HG02943 (cell line): ENCODE measurements at regions not wholly inside any gene's neighbourhood (a gene's known extent, or its start where the extent isn't known, plus 50 kb on each side); places are given as distances from the start of the nearest gene placed in this dataset.
"Not testable (repeated sequence)": the region's sequence is repeated elsewhere in the genome, so short reads cannot be mapped to it uniquely, and the experiment has no call there.

Experiments
- ATAC-seq: cut with Tn5 transposase; IDR thresholded peaks from one replicate; pipeline ENCODE4 v1.9.1; 2021; ENCODE audit warnings: mild to moderate bottlenecking, low read depth, moderate library complexity; ENCODE audit not compliant: unreplicated experiment

DNA sequence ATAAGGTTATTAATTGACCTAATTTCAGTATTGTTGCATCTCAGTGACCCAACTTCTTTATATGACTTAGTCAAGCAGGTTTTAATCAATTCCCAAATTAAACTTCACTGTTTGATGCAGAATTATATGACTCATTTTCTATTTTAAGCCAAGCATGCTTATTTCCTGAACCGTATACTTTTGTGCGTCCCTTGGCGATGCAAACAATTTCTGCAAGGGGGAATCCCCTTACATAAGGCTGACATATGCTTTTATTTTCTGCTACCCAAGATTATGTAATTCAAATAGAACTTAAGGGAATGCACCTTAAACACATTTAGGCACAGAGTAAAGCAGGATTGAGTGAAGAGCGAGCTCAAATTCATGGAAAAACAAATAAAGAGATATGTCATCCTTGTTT is 303.9 kb downstream of the PDCD6IP start:
- no peak for ATAC-seq

DNA sequence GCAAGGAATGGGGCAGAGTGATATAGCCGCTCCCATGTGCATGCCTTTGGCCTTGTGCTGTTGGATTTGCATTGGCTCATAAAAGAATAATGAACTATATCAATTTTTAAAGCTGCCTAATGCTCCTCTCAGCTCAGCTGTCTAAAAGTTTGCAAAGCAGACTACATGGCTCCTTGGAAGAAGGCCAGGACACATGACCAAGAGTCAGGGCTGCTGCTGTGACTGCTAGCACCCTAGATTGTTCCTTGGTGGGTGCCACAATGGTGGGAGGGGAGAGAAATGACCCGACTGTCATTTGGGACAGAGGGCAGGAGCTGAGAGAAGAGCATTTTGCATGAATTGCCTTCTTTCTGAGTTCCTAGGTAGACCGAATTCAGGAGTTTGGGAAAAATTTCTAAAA is 307.9 kb downstream of the PDCD6IP start:
- no peak for ATAC-seq

DNA sequence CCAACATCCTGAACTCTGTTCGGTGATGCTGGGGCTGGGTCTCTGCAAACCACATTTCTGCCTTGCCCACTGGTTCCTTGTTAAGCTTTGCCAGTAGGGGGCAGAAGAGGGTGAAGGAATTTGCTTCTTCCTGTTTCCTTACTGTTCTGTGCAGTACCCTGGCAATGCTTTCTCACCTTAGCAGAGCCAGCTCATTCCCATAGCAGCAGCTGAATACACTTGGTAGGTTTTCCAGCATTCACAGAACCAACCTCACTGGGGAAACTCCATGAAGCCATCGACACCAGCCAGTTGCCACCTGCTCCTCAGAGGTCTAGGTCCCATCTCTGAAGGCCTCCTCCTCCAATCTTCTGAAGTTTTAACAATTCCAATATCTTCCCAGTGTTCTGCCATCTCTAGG is 308.4 kb downstream of the PDCD6IP start:
- no peak for ATAC-seq

- peak; percentile 38 for ATAC-seq
These were observed 309.2 kb downstream of the PDCD6IP start for GRCh38 chr3:34107669-34108068.

DNA sequence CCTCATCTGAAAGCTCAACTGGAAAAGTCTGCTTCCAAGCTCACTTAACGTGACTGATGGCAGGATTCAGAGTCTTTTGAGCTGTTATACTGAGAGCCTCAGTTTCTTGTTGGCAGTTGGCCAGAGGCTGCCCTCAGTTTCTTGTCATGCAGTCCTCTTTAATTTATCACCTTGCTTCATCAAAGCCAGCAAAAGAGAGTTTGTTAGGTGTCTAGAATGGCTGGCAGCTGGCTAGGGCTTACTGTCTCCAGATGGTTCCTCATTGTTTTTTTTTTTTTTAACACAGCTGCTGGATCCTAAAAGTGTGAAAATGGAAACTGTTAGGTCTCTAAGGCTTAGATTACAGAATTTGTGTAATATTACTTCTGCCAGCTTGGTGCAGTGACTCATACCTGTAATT is 310.6 kb downstream of the PDCD6IP start:
- ATAC-seq, result no peak

GRCh38 chr3:34109846-34110245 is 311.4 kb downstream of the PDCD6IP start:
- ATAC-seq, result peak; percentile 37

DNA sequence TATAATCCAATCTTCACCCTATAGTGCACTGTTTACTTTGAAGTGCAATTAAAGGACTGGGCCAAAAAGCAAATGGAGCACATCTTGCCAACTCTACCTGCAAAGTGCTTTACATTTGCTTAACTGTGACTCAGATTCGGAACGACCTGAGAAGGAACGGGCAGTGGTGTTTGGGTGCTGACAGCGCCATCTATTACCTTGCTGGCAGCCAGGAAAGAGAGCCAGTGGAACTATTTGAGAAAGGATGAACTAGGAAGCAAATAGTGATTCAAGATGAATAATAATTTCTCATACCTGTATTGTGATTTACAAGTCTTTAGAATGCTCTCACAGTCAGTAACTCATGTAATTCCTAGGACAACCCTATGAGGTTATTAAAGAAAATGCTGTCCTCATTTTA is 312.9 kb downstream of the PDCD6IP start:
- no peak for ATAC-seq

- not testable (repeated sequence) for ATAC-seq
These were observed 313.8 kb downstream of the PDCD6IP start for GRCh38 chr3:34112261-34112660.

GRCh38 chr3:34131091-34131490 is 332.7 kb downstream of the PDCD6IP start:
- ATAC-seq, result no peak

- no peak for ATAC-seq
These were observed 333.8 kb downstream of the PDCD6IP start for GRCh38 chr3:34132069-34132692.

DNA sequence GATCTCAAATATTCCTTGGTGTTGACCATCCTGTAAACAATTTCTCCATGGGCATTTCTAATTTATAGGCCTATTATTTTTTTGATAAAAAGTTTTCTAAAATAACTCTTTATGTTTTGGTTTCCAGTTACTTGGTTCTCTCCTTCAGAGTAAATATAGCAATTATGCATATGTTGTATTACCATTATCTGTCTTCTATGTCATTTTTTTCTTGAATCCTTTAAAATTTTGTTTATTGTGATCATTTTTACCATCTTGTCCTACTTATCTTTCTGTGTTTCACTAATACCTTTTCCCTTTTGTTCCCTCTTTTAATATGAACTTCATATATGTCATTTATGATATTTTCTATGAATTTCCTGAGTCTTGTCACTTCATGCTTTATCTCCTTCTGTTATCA is 341.1 kb downstream of the PDCD6IP start:
- no peak for ATAC-seq

DNA sequence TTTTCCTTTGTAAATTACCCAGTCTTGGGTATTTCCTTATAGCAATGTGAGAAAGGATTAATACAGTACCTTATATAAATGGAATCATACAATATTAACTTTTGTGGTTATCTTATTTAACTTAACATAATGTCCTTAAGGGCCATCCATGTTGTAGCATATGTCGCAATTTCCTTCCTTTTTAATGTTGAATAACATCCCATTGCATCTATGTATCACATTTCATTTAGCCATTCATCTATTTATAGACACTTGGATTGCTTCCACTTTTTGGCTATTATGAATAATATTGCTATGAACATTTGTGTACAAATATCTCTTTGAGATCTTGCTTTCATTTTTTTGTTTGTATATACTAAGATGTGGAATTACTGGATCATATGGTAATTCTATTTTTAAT is 342.2 kb downstream of the PDCD6IP start:
- no peak for ATAC-seq

DNA sequence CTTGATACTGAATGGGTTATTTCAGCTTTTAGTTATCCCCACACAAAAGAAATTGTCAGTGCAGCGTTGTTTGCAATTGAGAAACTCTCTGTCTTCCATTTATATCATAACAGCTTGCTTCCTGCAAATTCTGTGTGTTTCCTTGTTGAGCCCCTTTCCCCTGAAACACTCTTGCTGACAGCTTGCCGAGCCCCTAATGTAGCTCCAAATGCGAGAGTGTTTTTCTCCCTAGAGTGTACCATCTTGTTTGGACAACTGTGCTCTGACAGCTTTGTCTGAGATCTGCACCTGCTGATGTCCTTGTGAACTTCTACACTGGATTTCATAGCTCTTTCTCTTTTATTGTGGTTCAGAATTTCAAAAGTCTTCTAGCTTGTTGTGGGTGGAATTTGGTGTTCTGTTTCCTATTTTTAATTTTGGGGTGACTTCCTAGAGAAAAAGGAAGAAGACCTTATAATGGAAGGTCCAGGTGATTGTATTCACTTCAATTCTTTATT is 343.5 kb downstream of the PDCD6IP start:
- no peak for ATAC-seq

GRCh38 chr3:34145796-34146195 is 347.4 kb downstream of the PDCD6IP start:
- ATAC-seq, result no peak

GRCh38 chr3:34146596-34146995 is 348.2 kb downstream of the PDCD6IP start:
- ATAC-seq, result no peak

- ATAC-seq, result no peak
These were observed 352.6 kb downstream of the PDCD6IP start for GRCh38 chr3:34150992-34151391.

DNA sequence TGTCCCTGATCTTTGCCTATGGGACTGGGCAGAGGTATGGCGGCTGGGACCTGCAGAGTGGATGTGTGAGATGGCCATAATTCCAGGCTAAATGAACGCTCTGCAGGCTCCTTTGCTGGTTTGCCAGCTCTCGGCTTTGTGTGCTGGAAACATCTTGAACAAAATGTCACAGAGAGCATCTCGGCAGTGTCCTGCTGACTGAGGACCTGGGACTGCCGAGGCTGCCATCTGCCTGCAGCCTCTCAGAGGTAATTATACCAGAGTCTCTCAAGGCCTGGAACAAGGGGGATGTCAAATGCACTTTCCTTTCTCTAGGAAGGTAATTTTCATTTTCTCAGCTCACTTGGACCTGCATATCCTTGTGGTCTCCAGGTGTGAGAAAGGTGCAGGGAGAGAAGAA is 354.2 kb downstream of the PDCD6IP start:
- no peak for ATAC-seq

- no peak for ATAC-seq
These were observed 356.7 kb downstream of the PDCD6IP start for GRCh38 chr3:34155108-34155507.

DNA sequence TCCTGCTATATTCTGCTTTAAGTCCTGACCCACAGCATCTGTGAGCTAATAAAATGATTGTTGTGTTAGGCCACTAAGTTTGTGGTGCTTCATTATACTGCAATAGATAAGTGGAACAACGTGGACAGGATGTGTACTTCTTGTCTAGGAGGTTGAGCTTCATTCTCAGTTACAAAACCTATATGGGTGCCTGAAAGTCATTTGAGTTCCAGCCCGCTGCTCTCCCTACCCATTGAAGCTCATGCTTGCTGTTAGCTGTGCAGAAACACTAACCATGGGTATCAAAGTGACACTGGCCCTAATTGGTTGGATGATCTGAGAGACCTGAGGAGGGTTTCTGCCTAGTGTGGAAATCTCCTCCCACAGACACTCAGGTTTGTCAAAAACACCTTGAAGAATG is 357.2 kb downstream of the PDCD6IP start:
- ATAC-seq, result no peak

DNA sequence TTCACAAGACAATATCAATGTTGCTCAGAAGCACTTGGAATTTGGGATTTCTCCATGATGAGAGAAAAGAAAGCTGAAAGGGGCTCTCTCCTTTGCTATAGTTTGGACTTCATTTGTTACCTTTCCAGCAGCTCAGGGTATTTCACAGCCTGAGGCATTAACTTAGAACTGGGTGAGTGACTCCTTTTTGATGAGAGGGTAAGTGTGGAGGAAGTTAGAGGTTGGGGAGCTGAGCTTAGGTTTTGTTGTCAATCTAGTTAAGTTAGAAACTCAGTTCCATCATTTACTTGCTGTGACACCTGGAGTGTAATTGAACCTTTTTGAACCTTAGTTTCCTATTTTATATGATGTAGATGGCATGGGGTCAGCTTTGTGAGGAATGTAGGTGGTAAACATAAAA is 359.1 kb downstream of the PDCD6IP start:
- no peak for ATAC-seq

DNA sequence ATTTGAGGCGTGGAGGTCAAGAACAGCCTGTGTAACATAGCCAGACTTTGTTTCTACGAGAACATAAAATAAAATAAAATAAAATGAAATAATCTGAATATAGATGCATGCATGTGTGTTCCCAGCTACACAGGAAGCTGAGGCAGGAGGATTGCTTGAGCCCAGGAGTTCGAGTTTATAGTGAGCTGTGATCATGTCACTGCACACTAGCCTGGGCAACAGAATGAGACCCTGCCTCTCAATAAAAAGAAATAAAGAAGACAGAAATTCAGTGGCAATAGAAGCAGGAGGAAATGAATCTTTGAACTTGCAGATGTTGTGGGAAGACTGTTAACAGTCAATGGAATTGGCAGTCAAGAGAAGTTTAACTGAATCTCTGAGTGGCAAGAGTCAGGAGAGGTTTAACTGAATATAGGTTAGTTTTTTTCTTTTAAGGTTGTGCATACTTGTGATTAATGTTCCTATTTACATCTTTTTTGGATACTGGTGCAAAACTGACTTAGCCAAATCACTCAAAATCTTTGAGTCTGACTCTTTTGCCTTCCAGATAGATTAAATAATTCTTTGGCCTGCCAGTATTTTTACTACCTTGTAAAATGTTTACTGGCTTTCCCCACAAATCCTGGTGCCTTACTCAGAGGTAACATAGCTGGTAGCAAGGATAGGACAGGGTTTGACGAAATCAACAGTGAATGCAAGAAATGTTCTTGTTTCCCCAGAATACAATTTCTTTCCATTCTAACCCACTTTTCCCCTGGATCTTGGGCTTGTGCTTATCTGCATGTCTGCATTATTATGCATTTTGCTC is 361.4 kb downstream of the PDCD6IP start:
- ATAC-seq, result no peak

GRCh38 chr3:34169636-34170035 is 371.2 kb downstream of the PDCD6IP start:
- ATAC-seq, result not testable (repeated sequence)
